ENCODE measurements at regions not wholly inside any gene's neighbourhood (a gene's known extent, or its start where the extent isn't known, plus 50 kb on each side); places are given as distances from the start of the nearest gene placed in this dataset.

- no peak for TF ChIP-seq REST (IDR thresholded peaks at IDR 0.05; ENCODE audit: unreplicated experiment)
- TF ChIP-seq ZNF331 (CRISPR knock-in tag; IDR thresholded peaks at IDR 0.05; ENCODE audit: low read depth): no peak
- no peak for TF ChIP-seq EZH2phosphoT487 (IDR thresholded peaks at IDR 0.05; ENCODE audit: unreplicated experiment)
- ATAC-seq (no peak), DNase-seq (ENCODE audit: low spot score) (no peak)
- Mint-ChIP-seq H3K27me3 (ENCODE audit: insufficient read depth, low read depth, poor library complexity) (no peaks in the 10 kb centered on the region), H3K36me3 (ENCODE audit: low read depth) (peaks cover 5% of the 10 kb centered on the region; the same call in 1 of the 3 replicates), H3K4me1 (peaks cover 17% of the 10 kb centered on the region), H3K9me3 (peaks cover 3% of the 10 kb centered on the region; the same call in 1 of the 3 replicates), H3K4me3 (no peak overlapping the region), H3K27ac (no peak overlapping the region)
- Histone ChIP-seq H3K9me2 (ENCODE audit: insufficient read depth) (0 out of 2 replicates have a peak, but pooled peaks cover 6% of the 10 kb centered on the region), H4K20me1 (replicated peaks; ENCODE audit: insufficient read depth) (no peaks in the 10 kb centered on the region), H3K4me2 (no peak overlapping the region), H3F3A (replicated peaks; ENCODE audit: low read depth) (no peaks in the 10 kb centered on the region), H3K4me3 (no peak overlapping the region), H3K27ac (ENCODE audit: low read depth) (no peak overlapping the region), H3K27me3 (ENCODE audit: insufficient read depth) (peaks cover 10% of the 10 kb centered on the region; the same call in 1 of the 2 replicates), H3K79me2 (replicated peaks; ENCODE audit: insufficient read depth) (no peaks in the 10 kb centered on the region), H2AFZ (no peak overlapping the region), H3K4me1 (ENCODE audit: insufficient read depth) (peaks cover 14% of the 10 kb centered on the region), H3K36me3 (ENCODE audit: insufficient read depth) (no peaks in the 10 kb centered on the region)
Observed at GRCh38 chr6:113570161-113570560, 287.0 kb upstream of the MARCKS start.

DNA sequence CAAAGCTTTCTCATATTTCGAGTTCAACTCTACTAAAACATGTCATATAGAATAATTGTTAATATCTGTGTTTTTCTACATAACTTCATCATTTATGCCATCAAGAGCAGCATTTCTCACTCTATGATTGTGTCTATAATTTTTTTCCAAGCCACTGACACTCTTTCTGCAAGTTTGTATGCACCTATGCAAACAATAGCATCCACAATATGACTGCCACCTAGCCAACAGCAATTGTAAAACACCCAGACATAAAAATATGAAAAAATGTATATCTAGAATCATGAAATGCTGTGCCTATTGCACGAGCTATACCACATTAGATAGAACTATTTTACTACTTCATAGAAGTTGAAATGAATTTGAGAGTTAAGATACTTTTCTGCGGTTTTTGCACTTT, 286.5 kb upstream of the MARCKS start:
- Histone ChIP-seq H3K4me3 (no peak overlapping the region), H2AFZ (no peak overlapping the region)
- no peaks in the 10 kb centered on the region for H3K27me3 Mint-ChIP-seq (ENCODE audit: insufficient read depth, low read depth, poor library complexity)
- no peak for TF ChIP-seq POLR2AphosphoS5 (IDR thresholded peaks at IDR 0.05; ENCODE audit: low read depth)
- no peak for TF ChIP-seq ZNF114 (CRISPR knock-in tag; IDR thresholded peaks at IDR 0.05)
- TF ChIP-seq CTCF (conservative IDR thresholded peaks at IDR 0.05; ENCODE audit: low read depth in 2 of 2): no peak
- TF ChIP-seq NANOG (IDR thresholded peaks at IDR 0.05; ENCODE audit: borderline replicate concordance): no peak
- no peak for TF ChIP-seq EZH2 (IDR thresholded peaks at IDR 0.05; ENCODE audit: low read depth, unreplicated experiment)
- no peak for TF ChIP-seq CREB1 (CRISPR knock-in tag; IDR thresholded peaks at IDR 0.05; ENCODE audit: low read depth)
- TF ChIP-seq EZH2phosphoT487 (IDR thresholded peaks at IDR 0.05; ENCODE audit: unreplicated experiment): no peak
- no peak for TF ChIP-seq REST (IDR thresholded peaks at IDR 0.05; ENCODE audit: unreplicated experiment)
- TF ChIP-seq ZNF331 (CRISPR knock-in tag; IDR thresholded peaks at IDR 0.05; ENCODE audit: low read depth): no peak
- TF ChIP-seq ETS1 (IDR thresholded peaks at IDR 0.05): no peak
- no peak for TF ChIP-seq STAT1 (IDR thresholded peaks at IDR 0.05; ENCODE audit: unreplicated experiment)

More for the DNA sequence above, 286.5 kb upstream of the MARCKS start:
- Histone ChIP-seq H3K36me3 (ENCODE audit: insufficient read depth) (no peaks in the 10 kb centered on the region), H3K79me2 (replicated peaks; ENCODE audit: insufficient read depth) (no peaks in the 10 kb centered on the region), H3K4me1 (ENCODE audit: insufficient read depth) (peaks cover 9% of the 10 kb centered on the region), H3F3A (replicated peaks; ENCODE audit: low read depth) (no peaks in the 10 kb centered on the region), H3K27ac (ENCODE audit: low read depth) (no peak overlapping the region), H3K4me2 (no peak overlapping the region), H4K20me1 (replicated peaks; ENCODE audit: insufficient read depth) (no peaks in the 10 kb centered on the region), H3K27me3 (ENCODE audit: insufficient read depth) (peaks cover 6% of the 10 kb centered on the region; the same call in 1 of the 2 replicates), H3K9me2 (ENCODE audit: insufficient read depth) (0 out of 2 replicates have a peak, but pooled peaks cover 6% of the 10 kb centered on the region)
- DNase-seq (ENCODE audit: low spot score) (no peak), ATAC-seq (no peak)
- Mint-ChIP-seq H3K27ac (no peak overlapping the region), H3K4me1 (peaks cover 12% of the 10 kb centered on the region), H3K4me3 (no peak overlapping the region), H3K36me3 (ENCODE audit: low read depth) (peaks cover 5% of the 10 kb centered on the region; the same call in 1 of the 3 replicates), H3K9me3 (peaks cover 3% of the 10 kb centered on the region; the same call in 1 of the 3 replicates)
